Right lung (tissue), 2 donors: ENCODE measurements at regions not wholly inside any gene's neighbourhood (a gene's known extent, or its start where the extent isn't known, plus 50 kb on each side); places are given as distances from the start of the nearest gene placed in this dataset.
"Not testable (repeated sequence)": the region's sequence is repeated elsewhere in the genome, so short reads cannot be mapped to it uniquely, and the experiment has no call there.

Experiments
- DNase-seq, 2 donors: peaks; one replicate each; pipeline ENCODE4 v3.0.0-alpha.2; 2013

GRCh38 chr4:1572964-1573720 lies 111.0 kb downstream of the FAM53A start:
- no peak for DNase-seq

GRCh38 chr4:1572521-1572920 lies 111.6 kb downstream of the FAM53A start:
- no peak for DNase-seq

- no peak for DNase-seq
Measured at GRCh38 chr4:1572010-1572385, 112.1 kb downstream of the FAM53A start.

GRCh38 chr4:1571165-1572009 lies 112.7 kb downstream of the FAM53A start:
- no peak for DNase-seq

- DNase-seq = no peak
Measured at GRCh38 chr4:1570291-1571164, 113.6 kb downstream of the FAM53A start.

- no peak for DNase-seq
Measured at GRCh38 chr4:1569461-1570151, 114.5 kb downstream of the FAM53A start.

GRCh38 chr4:1568855-1569460 lies 115.2 kb downstream of the FAM53A start:
- no peak for DNase-seq

GRCh38 chr4:1567808-1568581 lies 116.1 kb downstream of the FAM53A start:
- DNase-seq = no peak

GRCh38 chr4:1567519-1567807 lies 116.7 kb downstream of the FAM53A start:
- no peak for DNase-seq

GRCh38 chr4:1566838-1567518 lies 117.1 kb downstream of the FAM53A start:
- DNase-seq = no peak

GRCh38 chr4:1566301-1566837 lies 117.7 kb downstream of the FAM53A start:
- DNase-seq = not testable (repeated sequence)

- DNase-seq = no peak
Measured at GRCh38 chr4:1565598-1566295, 118.4 kb downstream of the FAM53A start.

- no peak for DNase-seq
Measured at GRCh38 chr4:1564535-1565375, 119.4 kb downstream of the FAM53A start.

- DNase-seq = no peak
Measured at GRCh38 chr4:1563768-1564485, 120.2 kb downstream of the FAM53A start.

GRCh38 chr4:1563241-1563640 lies 120.9 kb downstream of the FAM53A start:
- no peak for DNase-seq

GRCh38 chr4:1562771-1563170 lies 121.3 kb downstream of the FAM53A start:
- no peak for DNase-seq

- no peak for DNase-seq
Measured at GRCh38 chr4:1562371-1562770, 121.7 kb downstream of the FAM53A start.
